ENCODE measurements at regions not wholly inside any gene's neighbourhood (a gene's known extent, or its start where the extent isn't known, plus 50 kb on each side); places are given as distances from the start of the nearest gene placed in this dataset.

DNA sequence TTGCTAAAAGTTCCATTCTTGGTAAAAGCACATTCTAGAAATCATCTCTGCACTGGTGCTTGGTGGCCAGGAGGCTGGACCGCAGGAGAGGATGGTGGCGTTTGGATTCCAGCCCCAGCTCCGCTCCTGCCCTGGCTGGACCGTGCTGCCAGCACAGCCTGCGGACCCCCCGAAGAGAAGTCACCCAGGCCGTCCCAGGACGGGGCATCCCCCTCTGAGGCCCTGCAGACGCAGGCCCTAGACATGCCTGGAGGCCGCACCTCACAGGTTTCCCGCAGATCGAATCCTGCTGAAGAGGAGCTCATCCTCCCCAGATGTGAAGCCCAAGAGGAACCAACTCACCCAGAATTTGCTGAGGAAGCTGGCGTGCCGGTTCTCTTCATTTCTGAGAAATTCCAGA is 159.0 kb downstream of the TEX29 start:
- H3K36me3 ChIP-seq (ENCODE audit: low read length), result no peaks in the 10 kb centered on the region
- no peak overlapping the region for H3K4me3 ChIP-seq (ENCODE audit: insufficient read depth, low read length, poor library complexity, severe bottlenecking)
- no peak overlapping the region for H3K4me2 ChIP-seq (ENCODE audit: low read depth, low read length, poor library complexity, severe bottlenecking)
- H2AFZ ChIP-seq (ENCODE audit: low read depth, low read length, severe bottlenecking), result no peak overlapping the region
- H3K27me3 ChIP-seq (ENCODE audit: low read length), result no peaks in the 10 kb centered on the region
- no peak overlapping the region for H3K9ac ChIP-seq (ENCODE audit: low read length)
- H3K79me2 ChIP-seq (ENCODE audit: insufficient read depth, low read length), result no peaks in the 10 kb centered on the region
- no peaks in the 10 kb centered on the region for H3F3A ChIP-seq (ENCODE audit: insufficient read depth)
- H3K9me2 ChIP-seq (replicated peaks; ENCODE audit: insufficient read depth, low read length), result no peaks in the 10 kb centered on the region
- TF ChIP-seq, protein P1, sequence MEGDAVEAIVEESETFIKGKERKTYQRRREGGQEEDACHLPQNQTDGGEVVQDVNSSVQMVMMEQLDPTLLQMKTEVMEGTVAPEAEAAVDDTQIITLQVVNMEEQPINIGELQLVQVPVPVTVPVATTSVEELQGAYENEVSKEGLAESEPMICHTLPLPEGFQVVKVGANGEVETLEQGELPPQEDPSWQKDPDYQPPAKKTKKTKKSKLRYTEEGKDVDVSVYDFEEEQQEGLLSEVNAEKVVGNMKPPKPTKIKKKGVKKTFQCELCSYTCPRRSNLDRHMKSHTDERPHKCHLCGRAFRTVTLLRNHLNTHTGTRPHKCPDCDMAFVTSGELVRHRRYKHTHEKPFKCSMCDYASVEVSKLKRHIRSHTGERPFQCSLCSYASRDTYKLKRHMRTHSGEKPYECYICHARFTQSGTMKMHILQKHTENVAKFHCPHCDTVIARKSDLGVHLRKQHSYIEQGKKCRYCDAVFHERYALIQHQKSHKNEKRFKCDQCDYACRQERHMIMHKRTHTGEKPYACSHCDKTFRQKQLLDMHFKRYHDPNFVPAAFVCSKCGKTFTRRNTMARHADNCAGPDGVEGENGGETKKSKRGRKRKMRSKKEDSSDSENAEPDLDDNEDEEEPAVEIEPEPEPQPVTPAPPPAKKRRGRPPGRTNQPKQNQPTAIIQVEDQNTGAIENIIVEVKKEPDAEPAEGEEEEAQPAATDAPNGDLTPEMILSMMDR (IDR thresholded peaks at IDR 0.05; ENCODE audit: insufficient read depth, low read length, poor library complexity, severe bottlenecking), result no peak
- TF ChIP-seq EZH2phosphoT487 (conservative IDR thresholded peaks at IDR 0.05; ENCODE audit: low read length), result no peak
- H3K9me3 ChIP-seq (ENCODE audit: insufficient read depth, low read length), result no peaks in the 10 kb centered on the region
- no peak overlapping the region for H3K27ac ChIP-seq (ENCODE audit: low read depth, low read length)
- no peaks in the 10 kb centered on the region for H4K20me1 ChIP-seq (ENCODE audit: low read depth, low read length)

DNA sequence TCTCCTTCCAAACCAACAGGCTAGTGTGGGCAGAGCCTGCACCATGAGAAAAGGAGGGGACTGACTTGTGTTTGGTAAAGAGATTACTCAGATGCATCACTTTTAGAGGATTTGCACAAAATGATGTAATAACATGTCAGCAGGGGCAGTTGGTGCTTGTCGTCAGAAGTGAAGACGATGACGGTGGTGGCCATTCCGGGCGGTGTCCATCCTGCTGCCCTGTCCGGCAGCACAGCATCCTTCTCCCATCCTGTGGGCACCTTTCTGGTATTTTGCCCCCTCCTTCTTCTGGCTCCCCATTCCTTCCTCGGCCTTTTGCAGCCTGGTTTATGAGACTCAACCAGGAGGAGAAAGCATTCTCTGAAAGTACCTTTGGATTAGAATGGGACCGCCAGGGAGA is 160.1 kb downstream of the TEX29 start:
- no peaks in the 10 kb centered on the region for H3K27me3 ChIP-seq (ENCODE audit: low read length)
- TF ChIP-seq, protein P1 (IDR thresholded peaks at IDR 0.05; ENCODE audit: insufficient read depth, low read length, poor library complexity, severe bottlenecking), result no peak
- TF ChIP-seq EZH2phosphoT487 (conservative IDR thresholded peaks at IDR 0.05; ENCODE audit: low read length), result no peak

DNA sequence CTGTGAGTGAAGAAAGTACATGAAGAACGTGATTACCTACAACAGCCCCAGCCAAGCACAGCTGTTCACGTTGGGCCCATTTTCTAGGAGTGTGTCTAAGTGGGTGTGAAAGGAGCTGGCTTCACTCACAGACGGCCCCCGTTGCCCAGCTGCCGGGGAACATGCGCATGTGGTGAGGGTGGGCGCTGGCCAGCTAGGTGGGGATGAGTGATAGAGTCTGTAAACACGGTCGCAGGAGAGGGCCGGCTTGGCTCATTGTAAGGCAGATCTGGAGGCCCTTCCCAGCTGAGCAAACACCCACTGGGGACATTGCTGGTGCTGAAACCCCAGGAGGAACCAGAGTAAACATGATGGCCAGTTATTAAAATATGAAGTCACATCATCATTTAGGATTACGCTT is 160.5 kb downstream of the TEX29 start:
- Histone ChIP-seq H3K4me2 (ENCODE audit: low read depth, low read length, poor library complexity, severe bottlenecking) (no peak overlapping the region), H3K9ac (ENCODE audit: low read length) (no peak overlapping the region), H3K36me3 (ENCODE audit: low read length) (no peaks in the 10 kb centered on the region), H2AFZ (ENCODE audit: low read depth, low read length, severe bottlenecking) (no peak overlapping the region), H4K20me1 (ENCODE audit: low read depth, low read length) (no peaks in the 10 kb centered on the region), H3K4me3 (ENCODE audit: insufficient read depth, low read length, poor library complexity, severe bottlenecking) (no peak overlapping the region), H3K27me3 (ENCODE audit: low read length) (no peaks in the 10 kb centered on the region), H3K79me2 (ENCODE audit: insufficient read depth, low read length) (no peaks in the 10 kb centered on the region), H3F3A (ENCODE audit: insufficient read depth) (no peaks in the 10 kb centered on the region), H3K9me3 (ENCODE audit: insufficient read depth, low read length) (no peaks in the 10 kb centered on the region), H3K27ac (ENCODE audit: low read depth, low read length) (no peak overlapping the region), H3K9me2 (replicated peaks; ENCODE audit: insufficient read depth, low read length) (no peaks in the 10 kb centered on the region)
- TF ChIP-seq, protein P1 (IDR thresholded peaks at IDR 0.05; ENCODE audit: insufficient read depth, low read length, poor library complexity, severe bottlenecking), result no peak
- no peak for TF ChIP-seq EZH2phosphoT487 (conservative IDR thresholded peaks at IDR 0.05; ENCODE audit: low read length)

More for the DNA sequence above, 160.1 kb downstream of the TEX29 start:
- Histone ChIP-seq H3F3A (ENCODE audit: insufficient read depth) (no peaks in the 10 kb centered on the region), H3K4me2 (ENCODE audit: low read depth, low read length, poor library complexity, severe bottlenecking) (no peak overlapping the region), H3K9me2 (replicated peaks; ENCODE audit: insufficient read depth, low read length) (no peaks in the 10 kb centered on the region), H3K36me3 (ENCODE audit: low read length) (no peaks in the 10 kb centered on the region), H3K27ac (ENCODE audit: low read depth, low read length) (no peak overlapping the region), H2AFZ (ENCODE audit: low read depth, low read length, severe bottlenecking) (no peak overlapping the region), H3K9ac (ENCODE audit: low read length) (no peak overlapping the region), H3K4me3 (ENCODE audit: insufficient read depth, low read length, poor library complexity, severe bottlenecking) (no peak overlapping the region), H3K9me3 (ENCODE audit: insufficient read depth, low read length) (no peaks in the 10 kb centered on the region), H3K79me2 (ENCODE audit: insufficient read depth, low read length) (no peaks in the 10 kb centered on the region), H4K20me1 (ENCODE audit: low read depth, low read length) (no peaks in the 10 kb centered on the region)
